ENCODE measurements at regions not wholly inside any gene's neighbourhood (a gene's known extent, or its start where the extent isn't known, plus 50 kb on each side); places are given as distances from the start of the nearest gene placed in this dataset.

GRCh38 chr4:3611778-3612177, 79.6 kb upstream of the LRPAP1 start:
- TF ChIP-seq, protein P1, sequence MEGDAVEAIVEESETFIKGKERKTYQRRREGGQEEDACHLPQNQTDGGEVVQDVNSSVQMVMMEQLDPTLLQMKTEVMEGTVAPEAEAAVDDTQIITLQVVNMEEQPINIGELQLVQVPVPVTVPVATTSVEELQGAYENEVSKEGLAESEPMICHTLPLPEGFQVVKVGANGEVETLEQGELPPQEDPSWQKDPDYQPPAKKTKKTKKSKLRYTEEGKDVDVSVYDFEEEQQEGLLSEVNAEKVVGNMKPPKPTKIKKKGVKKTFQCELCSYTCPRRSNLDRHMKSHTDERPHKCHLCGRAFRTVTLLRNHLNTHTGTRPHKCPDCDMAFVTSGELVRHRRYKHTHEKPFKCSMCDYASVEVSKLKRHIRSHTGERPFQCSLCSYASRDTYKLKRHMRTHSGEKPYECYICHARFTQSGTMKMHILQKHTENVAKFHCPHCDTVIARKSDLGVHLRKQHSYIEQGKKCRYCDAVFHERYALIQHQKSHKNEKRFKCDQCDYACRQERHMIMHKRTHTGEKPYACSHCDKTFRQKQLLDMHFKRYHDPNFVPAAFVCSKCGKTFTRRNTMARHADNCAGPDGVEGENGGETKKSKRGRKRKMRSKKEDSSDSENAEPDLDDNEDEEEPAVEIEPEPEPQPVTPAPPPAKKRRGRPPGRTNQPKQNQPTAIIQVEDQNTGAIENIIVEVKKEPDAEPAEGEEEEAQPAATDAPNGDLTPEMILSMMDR (conservative IDR thresholded peaks at IDR 0.05): no peak
- no peak for TF ChIP-seq ZFX (IDR thresholded peaks at IDR 0.05)

Data from C4-2B (cell line).